ENCODE measurements at regions not wholly inside any gene's neighbourhood (a gene's known extent, or its start where the extent isn't known, plus 50 kb on each side); places are given as distances from the start of the nearest gene placed in this dataset.

DNA sequence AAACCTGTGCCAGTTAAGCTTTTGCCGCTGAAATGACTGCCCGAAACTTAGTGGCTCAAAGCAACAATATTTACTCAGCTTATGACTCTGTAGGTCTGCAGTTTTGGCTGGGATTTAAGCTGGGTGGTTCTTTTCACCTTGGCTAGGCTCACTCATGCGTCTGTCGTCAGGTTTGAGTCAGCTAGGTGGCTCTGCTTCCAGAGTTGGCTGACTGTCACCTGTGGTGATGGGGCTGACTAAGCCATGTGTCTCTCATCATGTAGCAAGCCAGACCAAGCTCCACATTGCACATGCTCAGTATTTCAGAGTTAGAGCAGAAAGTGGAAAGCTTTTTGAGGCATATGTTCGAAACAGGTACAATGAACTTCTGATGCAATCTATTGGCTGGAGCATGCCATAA is 354.8 kb downstream of the MEIS1 start:
- no peak for TF ChIP-seq EZH2phosphoT487 (IDR thresholded peaks at IDR 0.05; ENCODE audit: borderline replicate concordance, low read length)
- TF ChIP-seq, protein P1, sequence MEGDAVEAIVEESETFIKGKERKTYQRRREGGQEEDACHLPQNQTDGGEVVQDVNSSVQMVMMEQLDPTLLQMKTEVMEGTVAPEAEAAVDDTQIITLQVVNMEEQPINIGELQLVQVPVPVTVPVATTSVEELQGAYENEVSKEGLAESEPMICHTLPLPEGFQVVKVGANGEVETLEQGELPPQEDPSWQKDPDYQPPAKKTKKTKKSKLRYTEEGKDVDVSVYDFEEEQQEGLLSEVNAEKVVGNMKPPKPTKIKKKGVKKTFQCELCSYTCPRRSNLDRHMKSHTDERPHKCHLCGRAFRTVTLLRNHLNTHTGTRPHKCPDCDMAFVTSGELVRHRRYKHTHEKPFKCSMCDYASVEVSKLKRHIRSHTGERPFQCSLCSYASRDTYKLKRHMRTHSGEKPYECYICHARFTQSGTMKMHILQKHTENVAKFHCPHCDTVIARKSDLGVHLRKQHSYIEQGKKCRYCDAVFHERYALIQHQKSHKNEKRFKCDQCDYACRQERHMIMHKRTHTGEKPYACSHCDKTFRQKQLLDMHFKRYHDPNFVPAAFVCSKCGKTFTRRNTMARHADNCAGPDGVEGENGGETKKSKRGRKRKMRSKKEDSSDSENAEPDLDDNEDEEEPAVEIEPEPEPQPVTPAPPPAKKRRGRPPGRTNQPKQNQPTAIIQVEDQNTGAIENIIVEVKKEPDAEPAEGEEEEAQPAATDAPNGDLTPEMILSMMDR (IDR thresholded peaks at IDR 0.05; ENCODE audit: low read depth, low read length, poor library complexity, severe bottlenecking): no peak
